NB4 (cell line): ENCODE measurements at regions not wholly inside any gene's neighbourhood (a gene's known extent, or its start where the extent isn't known, plus 50 kb on each side); places are given as distances from the start of the nearest gene placed in this dataset.

Experiments used
- DNase-seq: peaks from one replicate; pipeline ENCODE4 v3.0.0; 2010; ENCODE audit warnings: low read depth
- H3K4me3 ChIP-seq: one replicate; pipeline ENCODE4 v1.5.1; 2011; ENCODE audit warnings: mild to moderate bottlenecking, low read depth, low read length, moderate library complexity
- MYC ChIP-seq: IDR thresholded peaks from 2 replicates; pipeline ENCODE4 v1.6.1; 2011; ENCODE audit warnings: low read depth, low read length
- POLR2A ChIP-seq: IDR thresholded peaks from 2 replicates; pipeline ENCODE4 v1.6.1; 2011; ENCODE audit warnings: mild to moderate bottlenecking; ENCODE audit not compliant: insufficient read length; ENCODE audit errors: extremely low read depth
- TF ChIP-seq, protein P1 (sequence below): IDR thresholded peaks from one replicate; pipeline ENCODE4 v1.5.1; 2012; ENCODE audit warnings: low read depth, low read length
- TF ChIP-seq, protein P2 (sequence below): IDR thresholded peaks from 2 replicates; pipeline ENCODE4 v1.6.1; 2011; ENCODE audit warnings: low read depth, low read length

DNA sequence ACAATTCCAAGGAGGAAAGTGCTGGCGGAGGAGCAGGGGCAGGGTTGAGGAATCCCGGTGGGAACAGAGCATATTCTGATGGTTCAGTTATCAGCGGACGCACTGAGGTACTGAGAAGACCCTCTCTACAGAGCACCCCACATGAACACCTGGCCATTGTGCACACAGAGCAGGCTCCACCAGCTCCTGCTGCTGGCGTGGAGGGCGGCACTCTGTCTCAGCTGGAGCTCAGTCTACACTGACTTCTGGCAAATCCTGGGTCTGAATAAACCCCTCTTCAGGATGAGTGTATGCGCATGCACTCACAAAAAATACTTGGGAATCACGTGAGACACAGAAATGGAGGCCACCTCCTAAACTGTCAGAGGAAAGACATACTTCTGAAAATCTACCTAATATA is 114.4 kb upstream of the IRS2 start:
- TF ChIP-seq MYC (no peak), POLR2A (no peak)
- TF ChIP-seq, protein P1, sequence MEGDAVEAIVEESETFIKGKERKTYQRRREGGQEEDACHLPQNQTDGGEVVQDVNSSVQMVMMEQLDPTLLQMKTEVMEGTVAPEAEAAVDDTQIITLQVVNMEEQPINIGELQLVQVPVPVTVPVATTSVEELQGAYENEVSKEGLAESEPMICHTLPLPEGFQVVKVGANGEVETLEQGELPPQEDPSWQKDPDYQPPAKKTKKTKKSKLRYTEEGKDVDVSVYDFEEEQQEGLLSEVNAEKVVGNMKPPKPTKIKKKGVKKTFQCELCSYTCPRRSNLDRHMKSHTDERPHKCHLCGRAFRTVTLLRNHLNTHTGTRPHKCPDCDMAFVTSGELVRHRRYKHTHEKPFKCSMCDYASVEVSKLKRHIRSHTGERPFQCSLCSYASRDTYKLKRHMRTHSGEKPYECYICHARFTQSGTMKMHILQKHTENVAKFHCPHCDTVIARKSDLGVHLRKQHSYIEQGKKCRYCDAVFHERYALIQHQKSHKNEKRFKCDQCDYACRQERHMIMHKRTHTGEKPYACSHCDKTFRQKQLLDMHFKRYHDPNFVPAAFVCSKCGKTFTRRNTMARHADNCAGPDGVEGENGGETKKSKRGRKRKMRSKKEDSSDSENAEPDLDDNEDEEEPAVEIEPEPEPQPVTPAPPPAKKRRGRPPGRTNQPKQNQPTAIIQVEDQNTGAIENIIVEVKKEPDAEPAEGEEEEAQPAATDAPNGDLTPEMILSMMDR = no peak
- TF ChIP-seq, protein P2, sequence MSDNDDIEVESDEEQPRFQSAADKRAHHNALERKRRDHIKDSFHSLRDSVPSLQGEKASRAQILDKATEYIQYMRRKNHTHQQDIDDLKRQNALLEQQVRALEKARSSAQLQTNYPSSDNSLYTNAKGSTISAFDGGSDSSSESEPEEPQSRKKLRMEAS = no peak
- no peak for DNase-seq
- H3K4me3 ChIP-seq = no peak overlapping the region

DNA sequence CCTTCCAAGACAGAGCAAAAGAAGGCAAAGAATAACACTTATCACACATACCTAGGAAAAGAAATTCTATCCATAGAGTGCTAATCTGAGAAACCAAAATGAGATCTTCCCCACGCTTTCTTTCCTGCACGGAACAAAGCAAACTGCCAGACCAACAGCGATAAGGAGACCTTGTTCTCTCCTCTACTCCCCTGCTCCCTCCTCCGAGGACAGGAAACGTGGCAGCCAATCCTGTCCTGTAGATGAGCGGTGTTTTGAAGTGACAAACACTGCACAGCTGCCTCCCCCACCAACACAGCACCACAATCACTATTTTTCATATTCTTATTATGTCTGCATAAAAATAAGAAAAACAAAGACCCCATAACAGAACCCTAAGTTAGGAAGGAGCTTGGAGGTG is 113.9 kb upstream of the IRS2 start:
- TF ChIP-seq, protein P2 = no peak
- TF ChIP-seq POLR2A = no peak
- TF ChIP-seq MYC = no peak
- TF ChIP-seq, protein P1 = no peak
- DNase-seq = no peak
- H3K4me3 ChIP-seq = no peak overlapping the region

DNA sequence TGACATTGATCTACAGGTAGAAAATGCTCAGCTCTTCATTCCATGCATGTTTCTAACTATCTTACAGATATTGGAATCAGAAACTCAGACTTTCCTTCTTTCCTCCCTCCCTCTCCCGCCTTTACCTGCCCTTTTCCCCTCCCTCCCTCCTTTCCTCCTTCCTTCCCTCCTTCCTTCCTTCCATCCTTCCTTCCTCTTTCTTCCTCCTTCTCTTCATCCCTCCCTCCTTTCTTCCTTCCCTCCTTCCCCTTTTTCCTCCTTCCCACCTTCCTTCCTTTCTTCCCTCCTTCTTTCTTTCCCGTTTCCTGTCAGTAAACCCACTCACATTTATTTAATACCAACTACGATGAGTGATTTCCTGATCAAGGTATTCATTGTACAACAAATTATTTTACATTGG is 113.4 kb upstream of the IRS2 start:
- TF ChIP-seq, protein P2 = no peak
- TF ChIP-seq MYC (no peak), POLR2A (no peak)
- TF ChIP-seq, protein P1 = no peak
- no peak overlapping the region for H3K4me3 ChIP-seq
- DNase-seq = no peak

DNA sequence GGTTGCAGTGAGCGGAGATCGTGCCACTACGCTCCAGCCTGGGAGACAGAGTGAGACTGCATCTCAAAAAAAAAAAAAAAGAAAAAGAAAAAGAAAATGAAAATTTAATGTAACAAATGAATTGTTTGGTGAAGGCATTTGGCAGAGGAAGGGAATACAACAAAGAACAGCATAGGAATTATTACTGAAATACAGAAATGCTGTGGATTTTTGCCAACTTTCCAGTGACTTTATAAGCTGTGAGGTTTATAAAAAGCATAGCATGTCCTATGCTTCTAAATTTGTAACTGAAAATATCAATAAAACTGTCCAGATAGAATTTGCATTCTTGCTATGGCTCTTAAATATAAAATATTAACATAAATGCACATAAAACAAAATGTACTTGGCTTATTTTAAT is 112.9 kb upstream of the IRS2 start:
- no peak overlapping the region for H3K4me3 ChIP-seq
- no peak for TF ChIP-seq MYC
- TF ChIP-seq, protein P2 = no peak

DNA sequence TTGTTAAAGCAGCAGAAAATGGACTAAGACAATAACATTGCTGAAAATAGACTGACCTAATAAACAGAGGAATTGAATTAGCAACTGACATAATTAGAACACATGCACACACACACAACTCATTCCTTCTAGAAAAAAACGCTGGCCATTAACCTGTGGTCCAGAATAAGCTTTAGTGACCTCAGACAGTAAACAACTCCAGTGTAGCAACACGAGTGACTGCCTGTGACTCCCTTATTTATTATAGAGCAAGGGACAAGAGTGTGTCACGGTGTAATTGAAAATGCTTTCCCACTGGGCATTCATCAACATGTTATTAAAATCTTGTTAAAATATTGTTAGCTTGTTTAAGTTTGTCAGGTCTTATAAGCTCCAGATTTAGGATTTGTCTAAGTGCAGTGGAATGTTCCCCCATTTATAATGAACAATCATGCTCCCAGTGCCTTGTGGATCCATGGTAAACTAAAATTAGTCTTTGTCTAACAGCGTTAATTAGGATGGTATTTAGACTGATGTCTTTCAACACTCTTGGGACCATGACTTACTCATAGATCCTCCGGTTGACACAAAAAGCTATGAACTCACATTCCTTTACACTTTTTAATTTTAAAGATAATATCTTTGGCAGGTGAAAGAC is 111.7 kb upstream of the IRS2 start:
- no peak overlapping the region for H3K4me3 ChIP-seq
- DNase-seq = no peak
- TF ChIP-seq, protein P1 = no peak
- TF ChIP-seq MYC (no peak), POLR2A (no peak)
- TF ChIP-seq, protein P2 = no peak

More for the DNA sequence above, 112.9 kb upstream of the IRS2 start:
- DNase-seq = no peak

DNA sequence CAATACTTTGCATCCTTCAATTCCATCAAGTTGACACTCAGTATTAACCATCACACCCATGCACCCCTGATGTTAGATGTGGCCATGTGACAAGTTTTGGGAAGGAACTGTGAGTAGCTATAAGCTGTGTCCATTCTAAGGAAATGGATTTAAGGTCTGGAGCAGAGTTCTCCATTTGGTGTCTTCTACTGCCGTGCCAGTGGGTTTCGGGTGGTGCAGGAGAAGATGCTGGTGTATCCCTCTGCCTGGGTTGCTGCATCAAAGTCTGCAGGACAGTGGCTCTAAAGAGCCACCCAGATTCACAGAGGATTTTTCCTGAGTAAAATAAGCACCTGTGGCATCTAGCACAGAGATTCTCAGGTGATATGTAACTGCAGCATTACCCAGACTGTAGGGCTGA is 105.7 kb upstream of the IRS2 start:
- no peak for DNase-seq
- no peak overlapping the region for H3K4me3 ChIP-seq
- TF ChIP-seq POLR2A (no peak), MYC (no peak)
- TF ChIP-seq, protein P2 = no peak
- TF ChIP-seq, protein P1 = no peak
